ENCODE measurements at regions not wholly inside any gene's neighbourhood (a gene's known extent, or its start where the extent isn't known, plus 50 kb on each side); places are given as distances from the start of the nearest gene placed in this dataset.
"Not testable (repeated sequence)": the region's sequence is repeated elsewhere in the genome, so short reads cannot be mapped to it uniquely, and the experiment has no call there.

DNA sequence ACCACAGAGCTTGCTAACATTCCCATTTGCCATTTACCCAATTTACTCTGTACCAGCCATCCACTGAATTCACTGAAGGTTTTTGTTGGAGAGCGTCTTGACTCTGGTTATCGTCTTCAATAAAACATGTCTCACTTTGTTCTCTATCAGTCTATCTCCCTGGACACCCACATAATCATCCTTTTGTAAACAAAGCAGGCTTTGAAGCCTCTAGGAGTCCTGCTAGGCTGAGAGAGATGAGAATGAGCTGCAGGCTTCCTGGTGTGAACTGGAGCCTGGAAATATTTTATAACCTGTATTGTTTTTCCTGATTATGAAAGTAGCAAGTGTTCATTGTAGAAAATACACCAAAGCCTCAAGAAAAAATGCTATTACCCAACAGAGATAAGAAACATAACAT lies 140.6 kb upstream of the ZNF366 start:
- DNase-seq: no peak

DNA sequence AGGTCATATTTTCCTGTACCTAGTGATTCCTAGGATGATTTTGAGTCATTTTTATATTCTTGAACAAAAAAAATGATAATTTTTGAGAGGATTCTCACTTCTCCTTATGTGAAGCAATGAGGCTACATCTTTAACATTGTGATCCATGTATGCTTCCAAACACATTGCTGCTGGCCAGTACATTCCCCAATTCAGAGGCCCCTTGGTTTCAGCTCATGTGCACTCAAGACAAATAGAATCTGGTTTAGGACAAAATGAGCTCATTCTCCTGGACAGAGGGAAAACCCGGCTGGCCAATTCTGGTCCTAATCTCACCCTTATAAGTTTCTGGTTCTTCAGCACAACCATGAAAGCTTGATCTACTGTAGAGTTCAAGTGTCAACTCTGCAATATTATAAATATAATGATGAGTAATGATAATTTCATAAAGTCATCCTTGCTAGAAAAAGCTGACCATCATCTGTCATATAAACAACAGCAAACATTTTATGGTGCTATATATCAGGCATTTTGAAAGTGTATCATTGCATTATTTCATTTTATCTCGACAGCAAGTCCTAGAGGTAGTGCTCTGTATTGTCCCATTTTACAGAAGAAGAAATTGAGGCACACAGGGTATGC lies 139.1 kb upstream of the ZNF366 start:
- no peak for DNase-seq

DNA sequence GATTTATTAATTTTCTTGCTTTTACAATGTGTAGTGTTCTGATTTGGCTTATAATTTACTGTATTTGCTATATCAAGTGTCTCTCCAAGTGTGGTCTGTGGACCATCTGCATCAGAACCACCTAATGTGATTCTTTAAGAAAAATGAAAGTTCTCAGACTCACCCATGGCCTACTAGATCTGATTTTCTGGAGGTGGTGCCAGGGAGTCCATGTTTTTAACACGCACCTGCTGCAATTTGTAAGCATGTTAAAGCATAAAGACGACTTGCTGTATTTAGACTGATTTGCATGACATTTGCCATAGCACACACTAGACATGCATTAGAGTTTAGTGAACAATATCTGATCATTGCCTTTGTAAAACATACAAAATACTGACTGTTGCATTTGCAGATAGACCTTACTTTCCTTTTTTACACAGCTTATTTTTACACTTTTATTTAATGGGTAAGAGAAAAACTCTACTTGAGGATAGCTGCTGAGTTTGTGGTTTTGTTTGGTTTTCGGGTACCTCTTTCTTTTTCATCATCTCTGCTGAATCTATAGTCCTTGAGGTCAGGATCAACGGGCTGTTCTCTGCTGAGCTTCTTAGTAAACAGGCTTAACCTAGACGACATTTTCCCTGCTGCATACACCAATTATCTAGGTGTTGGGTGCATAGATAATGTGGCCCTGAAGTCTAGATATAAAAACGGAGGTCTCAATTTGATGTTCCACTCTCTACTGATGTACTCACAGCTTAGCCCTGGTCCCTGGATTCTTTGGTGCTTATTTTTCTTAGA lies 138.0 kb upstream of the ZNF366 start:
- DNase-seq: no peak

DNA sequence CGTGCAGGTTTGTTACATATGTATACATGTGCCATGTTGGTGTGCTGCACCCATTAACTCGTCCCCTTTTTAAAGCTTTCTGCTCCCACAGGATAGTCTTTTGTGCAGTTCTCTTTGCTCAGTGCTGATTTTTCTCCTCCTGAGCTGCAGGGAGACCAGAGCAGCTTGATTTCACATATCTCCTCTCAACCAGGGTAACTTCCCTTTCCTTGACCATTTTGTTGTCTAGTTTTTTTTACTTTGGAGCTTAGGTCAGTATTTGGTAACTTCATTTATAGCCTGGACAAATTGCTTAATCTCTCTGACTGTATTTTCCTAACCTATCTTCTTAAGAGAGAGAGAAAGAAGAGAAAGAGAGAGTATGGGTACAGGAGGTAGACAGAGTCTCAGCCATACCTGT lies 137.1 kb upstream of the ZNF366 start:
- DNase-seq: no peak

DNA sequence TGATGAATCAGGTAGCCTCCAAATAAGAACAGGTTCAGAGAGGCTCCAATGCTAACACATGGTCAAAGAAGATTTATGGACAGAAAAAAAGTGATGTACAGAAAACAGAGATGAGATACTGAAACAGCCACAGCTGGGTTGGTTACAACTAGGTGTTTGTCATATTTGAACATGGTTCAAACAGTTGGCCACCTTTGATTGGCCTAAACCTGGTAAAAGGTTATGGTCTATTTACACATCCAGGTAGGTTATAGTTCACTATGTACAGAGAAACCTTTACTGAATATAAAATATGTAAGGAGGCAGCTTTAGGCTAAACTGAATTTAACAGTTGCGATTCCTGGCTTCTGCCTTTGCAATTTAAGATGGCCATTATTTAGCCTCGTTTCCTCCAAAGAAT lies 134.0 kb upstream of the ZNF366 start:
- DNase-seq: no peak

DNA sequence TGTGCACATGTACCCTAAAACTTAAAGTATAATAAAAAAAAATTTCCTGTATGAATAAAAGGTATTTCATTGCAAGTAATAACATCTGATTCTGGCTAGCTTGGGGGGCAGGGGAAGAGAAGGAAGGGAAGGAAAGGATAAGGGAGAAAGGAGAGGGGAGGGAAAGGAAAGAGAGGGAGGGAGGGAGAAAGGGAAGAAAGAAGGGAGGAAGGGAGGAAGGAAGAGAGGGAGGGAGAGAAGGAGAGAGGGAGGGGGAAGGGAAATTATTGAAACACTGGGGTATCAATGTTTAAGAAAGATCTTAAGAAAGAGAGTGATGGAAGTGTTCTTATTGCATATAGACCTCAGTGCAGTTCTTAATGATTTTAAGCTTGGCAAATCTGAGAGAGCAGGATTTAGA lies 129.8 kb upstream of the ZNF366 start:
- DNase-seq: no peak

DNA sequence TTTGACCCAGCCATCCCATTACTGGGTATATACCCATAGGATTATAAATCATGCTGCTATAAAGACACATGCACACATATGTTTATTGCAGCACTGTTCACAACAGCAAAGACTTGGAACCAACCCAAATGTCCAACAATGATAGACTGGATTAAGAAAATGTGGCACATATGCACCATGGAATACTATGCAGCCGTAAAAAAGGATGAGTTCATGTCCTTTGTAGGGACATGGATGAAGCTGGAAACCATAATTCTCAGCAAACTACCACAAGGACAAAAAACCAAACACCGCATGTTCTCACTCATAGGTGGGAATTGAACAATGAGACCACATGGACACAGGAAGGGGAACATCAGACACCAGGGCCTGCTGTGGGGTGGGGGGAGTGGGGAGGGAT lies 129.4 kb upstream of the ZNF366 start:
- not testable (repeated sequence) for DNase-seq

DNA sequence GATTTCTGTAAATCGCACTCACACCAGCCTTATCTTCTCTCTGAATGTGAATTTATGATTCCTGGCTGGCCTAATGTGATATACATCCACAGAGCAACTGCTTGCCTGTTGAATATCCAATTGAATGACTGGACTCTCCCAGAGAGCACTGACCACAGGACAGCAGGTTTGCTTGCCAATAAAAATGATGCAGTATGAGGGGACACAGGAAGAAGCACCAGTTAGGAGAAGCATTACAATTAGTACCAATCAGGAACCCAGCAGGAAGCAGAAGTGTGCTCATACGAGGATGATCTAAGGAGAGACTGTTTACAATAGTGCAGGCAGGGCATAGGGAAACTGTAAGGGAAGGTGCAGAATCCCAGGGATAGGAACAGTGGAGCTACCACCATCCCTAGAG lies 127.2 kb upstream of the ZNF366 start:
- no peak for DNase-seq

DNA sequence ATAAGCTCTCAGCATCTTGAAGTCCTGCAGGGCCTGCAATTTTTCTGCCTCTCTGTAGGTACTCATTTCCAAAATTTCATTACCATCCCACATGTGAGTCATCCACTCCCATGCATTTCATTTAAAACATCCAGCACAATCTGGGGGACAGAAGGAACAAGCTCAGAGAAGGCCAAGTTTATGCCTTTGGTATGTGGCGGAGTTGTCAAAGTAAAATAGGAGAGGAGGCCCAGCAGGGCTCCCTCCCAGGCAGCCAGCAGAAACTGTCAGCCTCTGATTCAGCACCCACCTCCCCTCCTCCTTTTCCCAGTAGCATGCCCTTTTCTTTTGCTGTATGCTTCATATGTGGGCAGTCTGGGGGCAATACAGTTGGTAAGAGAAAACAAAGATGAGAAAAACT lies 126.4 kb upstream of the ZNF366 start:
- no peak for DNase-seq

DNA sequence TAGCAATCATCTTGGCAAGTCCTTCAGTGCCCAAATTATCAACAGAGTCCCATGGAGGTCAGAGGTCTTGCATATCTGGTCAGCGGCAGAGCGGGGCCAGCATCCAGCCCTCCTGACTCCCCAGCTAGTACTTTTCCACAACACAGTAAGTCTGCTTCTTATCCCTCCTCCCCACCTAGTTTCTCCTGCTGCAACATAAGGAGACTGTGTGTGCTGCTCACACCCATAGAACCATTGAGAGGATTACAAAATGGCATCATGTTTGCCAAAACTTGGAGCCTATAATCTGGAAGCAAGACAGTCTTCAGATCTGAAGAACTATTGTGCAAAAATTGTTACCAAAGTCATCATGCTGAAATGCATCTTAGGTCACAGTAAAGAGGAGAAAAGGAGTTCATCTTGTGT lies 125.8 kb upstream of the ZNF366 start:
- no peak for DNase-seq

DNA sequence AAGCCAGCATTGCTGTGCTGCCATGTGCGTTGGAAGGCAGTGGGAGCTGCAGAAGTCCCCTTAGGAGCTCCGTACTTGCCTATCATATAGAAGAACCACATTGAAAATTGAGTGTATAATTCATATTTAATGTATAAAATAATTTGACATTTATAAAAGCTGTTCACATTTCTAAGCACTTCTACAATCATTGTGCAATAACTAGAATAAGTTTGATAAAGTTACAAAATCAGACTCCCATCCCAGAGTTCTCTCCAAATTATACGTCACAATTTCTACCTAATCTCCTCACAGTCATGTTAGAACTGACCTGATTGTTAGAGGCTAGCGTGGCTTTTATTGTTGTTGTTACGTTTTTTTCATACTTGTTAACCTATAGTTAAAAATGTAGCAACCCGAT lies 123.5 kb upstream of the ZNF366 start:
- no peak for DNase-seq

DNA sequence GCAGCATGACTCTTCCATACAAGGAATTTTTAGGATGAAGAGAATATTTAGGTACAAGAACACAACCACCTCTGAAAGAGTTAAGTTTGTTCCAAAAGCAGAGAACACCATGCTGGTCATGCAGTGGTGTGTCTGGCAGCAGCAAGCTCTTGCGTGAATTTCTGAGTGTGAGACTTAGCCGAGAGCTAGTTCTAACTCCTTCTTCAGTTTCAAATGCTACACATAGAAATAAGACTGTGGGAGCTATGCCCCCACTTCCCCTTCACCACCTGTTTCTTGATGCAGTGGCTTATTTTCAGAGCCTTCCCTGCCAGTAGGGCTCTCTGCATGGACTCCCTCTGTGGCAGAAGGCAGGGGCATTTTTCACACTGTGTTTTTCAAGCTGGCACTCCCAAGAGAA lies 122.9 kb upstream of the ZNF366 start:
- DNase-seq: no peak

DNA sequence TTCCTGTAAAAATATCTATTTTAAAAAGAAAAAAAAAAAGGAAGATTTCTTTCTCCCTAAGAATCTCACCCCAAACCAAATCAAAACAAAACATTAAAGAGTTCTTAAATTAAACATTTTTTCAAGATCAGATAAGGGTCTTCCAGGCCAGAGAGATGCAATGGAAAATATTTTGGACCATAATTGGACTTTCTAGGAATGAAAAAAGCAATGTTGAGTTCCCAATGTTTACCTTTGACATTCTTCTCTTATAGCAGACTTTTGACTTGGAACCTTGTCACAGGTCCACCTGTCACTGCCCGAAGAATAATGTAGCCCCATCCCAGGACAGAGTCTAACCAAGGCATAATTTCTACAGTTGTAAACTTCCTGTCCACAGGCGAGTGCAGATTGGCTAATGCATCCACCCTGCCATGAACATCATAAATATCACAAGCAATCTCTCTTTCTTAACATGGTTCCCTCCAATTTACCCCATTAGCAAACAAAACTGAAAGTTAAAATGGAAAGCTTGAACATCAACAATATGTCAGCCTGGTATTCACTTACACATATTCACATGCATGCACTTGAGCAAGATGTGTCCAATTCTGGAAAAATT lies 121.7 kb upstream of the ZNF366 start:
- no peak for DNase-seq

DNA sequence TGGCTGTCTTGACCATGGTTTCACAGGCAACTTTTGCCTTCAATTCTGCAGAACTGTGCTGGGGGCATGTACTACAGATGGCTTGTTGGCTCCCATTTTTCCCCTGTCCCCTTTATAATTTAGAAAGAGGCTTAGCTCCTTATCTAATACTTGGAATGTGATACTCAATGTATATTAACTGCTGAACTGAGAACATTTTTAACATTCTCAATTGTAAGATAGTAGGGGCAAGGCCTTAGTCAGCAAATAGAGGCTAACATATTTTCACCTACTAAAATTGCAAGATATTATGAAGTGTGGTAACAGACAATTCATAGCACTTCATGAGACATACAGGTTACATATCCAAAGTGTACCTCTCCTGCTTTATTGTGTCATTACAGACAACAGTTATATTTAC lies 118.1 kb upstream of the ZNF366 start:
- no peak for DNase-seq

DNA sequence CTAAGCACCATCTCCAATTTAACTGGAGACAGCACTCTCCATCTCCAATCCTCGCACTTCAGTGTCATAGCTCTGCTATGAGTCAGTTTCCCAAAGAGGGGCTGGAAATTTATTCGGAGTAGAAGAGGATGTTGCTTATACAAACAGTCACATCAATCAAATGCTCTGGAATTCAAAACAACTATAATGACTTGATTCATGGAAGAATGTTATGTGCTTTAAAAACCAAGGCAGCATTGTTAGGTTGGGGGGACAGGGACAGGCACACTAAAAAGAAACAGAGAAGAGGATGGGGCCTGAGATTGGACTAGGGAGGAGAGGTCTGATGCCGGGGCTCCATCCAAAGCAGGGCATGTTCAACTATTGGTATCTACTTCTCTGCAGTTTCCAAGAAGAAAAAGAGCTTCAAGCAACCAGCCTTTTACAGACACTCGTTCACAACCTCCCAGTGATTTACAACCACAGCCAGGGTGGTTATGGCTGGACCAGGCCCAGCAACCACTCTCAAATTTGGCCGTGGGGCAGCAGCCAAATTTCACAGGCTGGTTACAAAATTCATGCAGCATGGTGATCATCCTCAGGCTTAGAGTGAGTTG lies 117.5 kb upstream of the ZNF366 start:
- no peak for DNase-seq

DNA sequence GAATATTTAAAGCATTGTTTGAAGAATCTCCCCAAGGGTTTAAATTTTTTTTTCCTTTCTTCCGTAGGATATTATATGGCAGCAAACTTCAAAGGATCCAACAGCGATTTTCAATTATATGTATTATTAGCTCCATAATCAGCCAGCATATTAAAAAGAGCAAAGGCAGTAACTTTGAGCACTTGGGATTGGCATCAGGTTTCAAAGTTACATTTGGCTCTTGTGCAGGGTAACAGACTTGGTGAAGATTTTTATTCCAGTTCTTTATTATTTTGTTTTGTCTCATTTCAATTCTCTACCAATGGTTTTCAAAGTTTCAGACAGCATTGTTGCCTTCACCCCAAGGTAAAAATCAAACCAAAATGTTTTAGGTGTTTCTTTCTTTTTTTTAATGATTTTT lies 116.7 kb upstream of the ZNF366 start:
- no peak for DNase-seq

DNA sequence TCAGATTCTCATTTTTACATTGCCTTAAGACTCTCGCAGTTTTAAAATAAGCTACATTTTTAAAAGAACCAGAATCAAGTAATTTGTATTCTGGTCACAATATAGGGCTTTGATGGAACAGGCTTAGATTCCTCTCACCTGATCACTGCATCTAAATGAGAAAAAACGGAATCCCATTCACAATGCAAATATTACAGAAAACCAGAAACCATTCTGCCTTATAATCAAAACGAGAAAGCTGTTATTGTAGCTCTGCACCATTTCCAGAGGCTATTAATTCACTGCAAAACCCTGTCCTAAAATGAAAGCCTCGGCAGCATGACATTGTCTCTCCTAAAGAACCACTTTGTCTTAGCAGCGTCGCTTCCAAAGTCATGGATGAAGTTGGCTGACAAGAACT lies 116.1 kb upstream of the ZNF366 start:
- DNase-seq: no peak

DNA sequence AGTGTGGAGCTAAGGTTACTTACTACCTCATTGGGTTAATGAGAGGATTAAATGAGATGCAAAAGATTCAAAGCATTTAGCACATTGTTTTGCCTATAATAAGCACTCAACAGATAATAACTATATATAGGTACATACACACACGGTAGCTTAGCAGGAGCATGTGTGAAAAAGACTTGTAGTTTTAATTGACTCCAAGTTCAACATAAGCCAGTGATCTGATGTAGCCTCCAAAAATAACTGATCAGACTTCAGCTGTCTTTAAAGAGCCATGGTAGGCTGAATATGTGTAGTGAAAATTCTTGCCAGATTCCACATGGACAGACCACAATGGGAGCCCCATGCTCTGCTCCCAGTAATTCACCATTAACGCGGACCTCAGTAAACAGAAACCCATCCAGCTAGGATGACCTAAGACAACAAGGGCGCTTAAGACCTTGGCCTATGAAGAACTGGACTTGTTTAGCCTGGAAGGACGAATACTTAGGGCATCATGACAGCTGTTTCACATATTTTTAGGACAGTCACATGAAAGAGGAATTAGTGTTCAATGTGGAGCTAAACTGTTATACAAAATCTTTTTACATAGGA lies 115.1 kb upstream of the ZNF366 start:
- DNase-seq: no peak

DNA sequence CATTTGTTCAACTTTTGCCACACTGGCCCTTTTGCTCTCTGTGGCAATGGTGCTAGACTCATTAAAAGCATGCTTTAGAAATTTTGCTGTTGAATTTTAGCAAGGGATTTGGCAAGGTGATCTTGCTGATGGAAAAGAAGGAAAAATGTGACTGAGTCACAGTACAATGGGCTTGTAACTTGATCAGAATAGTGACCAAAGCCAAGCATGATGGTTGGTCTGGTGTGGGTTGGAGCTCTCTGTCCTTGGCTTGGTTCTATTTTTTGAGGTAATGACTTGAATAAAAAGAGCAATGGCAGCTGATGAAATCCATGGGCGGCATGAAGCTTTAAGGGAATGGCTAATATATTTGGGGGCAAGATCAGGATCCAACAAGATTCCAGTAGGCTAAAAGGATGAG lies 114.4 kb upstream of the ZNF366 start:
- no peak for DNase-seq

DNA sequence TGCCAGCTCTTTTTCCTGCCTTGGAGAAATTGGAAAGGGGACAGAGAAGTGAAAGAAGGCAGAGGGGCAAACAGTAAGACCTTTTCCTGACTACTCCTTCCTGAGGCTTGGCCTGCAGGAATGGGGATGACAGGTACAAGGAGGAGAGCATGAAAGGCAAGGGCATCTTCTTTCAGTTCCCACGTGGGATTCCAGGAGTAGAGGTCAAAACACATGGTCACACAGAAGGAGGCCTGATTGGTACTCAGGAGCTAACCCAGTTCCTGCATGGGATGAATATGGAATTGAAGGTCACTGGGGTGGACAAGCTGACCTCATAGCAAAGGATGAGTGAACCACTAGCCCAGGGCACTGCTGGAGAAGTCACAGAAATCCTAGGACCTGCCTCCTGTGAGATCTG lies 112.5 kb upstream of the ZNF366 start:
- DNase-seq: no peak

DNA sequence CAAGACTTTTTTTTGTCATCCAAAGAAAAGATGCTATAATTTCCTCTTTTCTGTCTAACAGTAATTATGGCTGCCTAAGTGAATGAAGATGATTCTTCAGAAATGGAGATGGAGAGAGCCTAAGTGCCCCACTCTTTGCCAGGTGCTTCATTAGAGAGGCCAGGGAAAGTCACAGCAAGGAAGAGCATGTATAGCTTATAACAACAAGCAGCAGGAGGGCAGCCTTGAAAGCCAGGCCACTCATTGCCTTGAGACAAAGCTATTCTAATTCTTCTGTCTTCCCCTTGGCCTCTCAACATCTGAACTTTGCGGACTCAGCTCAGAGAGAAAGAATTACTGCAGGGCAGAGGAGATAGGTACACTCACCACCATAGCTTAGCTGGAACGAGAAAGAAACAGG lies 112.0 kb upstream of the ZNF366 start:
- DNase-seq: no peak

DNA sequence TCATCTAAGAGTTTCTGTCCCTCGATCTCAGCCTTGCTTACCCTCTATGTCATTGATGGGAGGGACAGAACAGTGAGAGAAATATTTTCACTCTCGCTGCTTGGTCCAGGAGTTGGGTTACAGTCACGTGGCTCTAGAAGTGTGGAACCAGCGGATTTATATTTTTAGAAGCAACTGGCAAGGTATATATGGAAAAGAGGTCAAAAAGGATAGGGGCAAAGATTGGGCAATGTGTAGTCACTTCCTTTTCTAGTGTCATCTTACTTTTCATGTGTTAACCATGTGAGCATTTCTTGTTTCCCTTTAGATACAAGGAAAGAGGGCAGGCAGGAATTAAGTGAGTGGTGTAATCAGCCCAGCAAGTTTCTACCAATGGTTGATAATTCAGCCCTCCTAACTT lies 111.5 kb upstream of the ZNF366 start:
- DNase-seq: no peak

DNA sequence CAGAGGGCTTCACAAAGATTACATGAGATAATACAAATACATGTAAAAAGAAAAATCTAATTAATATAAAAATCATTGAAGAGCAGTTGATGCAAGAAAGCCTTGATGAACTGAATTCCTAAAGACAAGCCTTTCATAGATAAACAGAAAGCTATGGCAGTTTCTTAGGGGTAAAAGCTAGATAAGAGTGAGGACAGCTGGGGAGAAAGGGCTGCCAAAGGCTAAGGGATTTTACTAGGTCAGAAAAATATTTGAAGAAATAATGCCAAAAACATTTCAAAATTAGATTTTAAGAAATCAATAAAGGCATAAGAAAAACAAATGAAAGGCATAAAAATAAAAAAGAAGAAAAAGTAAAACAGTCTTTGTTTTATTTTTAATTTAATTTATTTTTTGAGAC lies 107.9 kb upstream of the ZNF366 start:
- no peak for DNase-seq

DNA sequence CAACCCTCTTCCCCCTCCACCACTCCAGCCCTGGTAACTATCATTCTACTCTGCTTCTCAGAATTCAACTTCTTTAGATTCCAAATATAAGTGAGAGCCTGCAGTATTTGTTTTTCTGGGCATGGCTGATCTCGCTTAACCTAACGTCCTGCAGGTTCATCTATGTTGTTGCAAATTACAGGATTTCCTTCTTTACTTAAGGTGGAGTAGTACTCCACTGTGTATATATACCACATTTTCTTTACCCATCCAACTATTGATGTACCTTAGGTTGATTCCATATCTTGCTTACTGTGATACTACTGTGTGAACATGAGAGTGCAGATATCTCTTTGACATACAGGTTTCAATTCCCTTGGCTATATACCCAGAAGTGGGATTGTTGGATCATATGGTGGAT lies 106.3 kb upstream of the ZNF366 start:
- no peak for DNase-seq
